LHCN-M2 (cell line): ENCODE measurements at regions not wholly inside any gene's neighbourhood (a gene's known extent, or its start where the extent isn't known, plus 50 kb on each side); places are given as distances from the start of the nearest gene placed in this dataset.
"Not testable (repeated sequence)": the region's sequence is repeated elsewhere in the genome, so short reads cannot be mapped to it uniquely, and the experiment has no call there.

Experiments
- DNase-seq: peaks from one replicate; pipeline ENCODE4 v3.0.0-alpha.2; 2012; ENCODE audit warnings: low read depth

GRCh38 chr20:57834306-57835073 lies 124.7 kb upstream of the PMEPA1 start:
- DNase-seq, result no peak

GRCh38 chr20:57831993-57832585 lies 122.3 kb upstream of the PMEPA1 start:
- no peak for DNase-seq

GRCh38 chr20:57831326-57831992 lies 121.6 kb upstream of the PMEPA1 start:
- no peak for DNase-seq

GRCh38 chr20:57830515-57830895 lies 120.7 kb upstream of the PMEPA1 start:
- no peak for DNase-seq

- no peak for DNase-seq
Measured at GRCh38 chr20:57829805-57830514, 120.1 kb upstream of the PMEPA1 start.

- no peak for DNase-seq
Measured at GRCh38 chr20:57829336-57829735, 119.5 kb upstream of the PMEPA1 start.

- DNase-seq, result no peak
Measured at GRCh38 chr20:57828696-57829095, 118.9 kb upstream of the PMEPA1 start.

GRCh38 chr20:57826666-57827287 lies 117.0 kb upstream of the PMEPA1 start:
- no peak for DNase-seq

- DNase-seq, result no peak
Measured at GRCh38 chr20:57824909-57825308, 115.1 kb upstream of the PMEPA1 start.

GRCh38 chr20:57821935-57822334 lies 112.1 kb upstream of the PMEPA1 start:
- DNase-seq, result no peak

- no peak for DNase-seq
Measured at GRCh38 chr20:57819691-57820380, 110.0 kb upstream of the PMEPA1 start.

GRCh38 chr20:57819291-57819690 lies 109.5 kb upstream of the PMEPA1 start:
- DNase-seq, result no peak

GRCh38 chr20:57818418-57819181 lies 108.8 kb upstream of the PMEPA1 start:
- no peak for DNase-seq

GRCh38 chr20:57815405-57815804 lies 105.6 kb upstream of the PMEPA1 start:
- DNase-seq, result no peak

GRCh38 chr20:57814529-57814928 lies 104.7 kb upstream of the PMEPA1 start:
- no peak for DNase-seq

GRCh38 chr20:57813509-57814269 lies 103.9 kb upstream of the PMEPA1 start:
- no peak for DNase-seq

GRCh38 chr20:57812632-57813031 lies 102.8 kb upstream of the PMEPA1 start:
- DNase-seq, result not testable (repeated sequence)

GRCh38 chr20:57811374-57812020 lies 101.7 kb upstream of the PMEPA1 start:
- peak; percentile 49 for DNase-seq
